ENCODE measurements at regions not wholly inside any gene's neighbourhood (a gene's known extent, or its start where the extent isn't known, plus 50 kb on each side); places are given as distances from the start of the nearest gene placed in this dataset.
"Not testable (repeated sequence)": the region's sequence is repeated elsewhere in the genome, so short reads cannot be mapped to it uniquely, and the experiment has no call there.

DNA sequence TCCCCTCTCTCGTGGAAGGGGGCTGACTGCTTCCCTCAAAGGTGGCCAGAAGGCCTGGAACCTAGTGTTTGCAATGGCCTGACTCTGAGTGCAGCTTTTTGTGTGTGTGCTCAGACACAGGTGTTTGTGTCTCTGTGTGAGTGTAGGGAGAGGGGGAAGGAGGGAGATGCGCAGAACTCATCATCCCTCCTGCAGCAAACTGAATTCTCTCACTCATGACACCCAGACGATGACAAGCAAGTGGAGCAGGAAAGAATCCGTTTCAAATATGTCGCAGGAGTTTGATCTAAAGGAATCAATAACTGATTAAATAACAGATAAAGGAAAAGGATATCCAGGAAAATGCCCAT lies 101.4 kb downstream of the TNFAIP3 start:
- in situ Hi-C loops (cut with MboI; ENCODE audit: low sequenced_read_pairs) = loop anchor here (10.0 kb wide), 1 partner anchor 264 kb away; no protein-coding TSS in a partner anchor

DNA sequence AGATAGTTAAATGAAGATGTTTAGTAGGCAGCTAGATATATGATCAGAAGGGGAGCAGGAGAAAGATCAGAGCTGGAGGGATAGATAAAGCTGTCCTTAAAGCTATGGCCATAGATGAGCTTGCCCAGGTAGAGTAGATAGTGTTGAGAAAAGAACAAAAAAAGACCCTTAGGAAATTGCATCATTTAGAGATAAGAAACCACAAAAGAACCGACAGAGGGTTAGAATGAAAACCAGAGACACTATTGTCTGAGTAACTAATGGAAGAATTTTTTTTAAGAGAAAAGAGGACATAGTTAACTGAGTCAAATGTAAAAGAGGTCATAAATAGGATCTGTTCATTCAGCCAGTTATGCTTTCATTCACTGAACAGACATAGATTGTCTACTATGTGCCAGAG lies 101.8 kb downstream of the TNFAIP3 start:
- in situ Hi-C loops (cut with MboI; ENCODE audit: low sequenced_read_pairs) = loop anchor here (10.0 kb wide), 1 partner anchor 264 kb away; no protein-coding TSS in a partner anchor

DNA sequence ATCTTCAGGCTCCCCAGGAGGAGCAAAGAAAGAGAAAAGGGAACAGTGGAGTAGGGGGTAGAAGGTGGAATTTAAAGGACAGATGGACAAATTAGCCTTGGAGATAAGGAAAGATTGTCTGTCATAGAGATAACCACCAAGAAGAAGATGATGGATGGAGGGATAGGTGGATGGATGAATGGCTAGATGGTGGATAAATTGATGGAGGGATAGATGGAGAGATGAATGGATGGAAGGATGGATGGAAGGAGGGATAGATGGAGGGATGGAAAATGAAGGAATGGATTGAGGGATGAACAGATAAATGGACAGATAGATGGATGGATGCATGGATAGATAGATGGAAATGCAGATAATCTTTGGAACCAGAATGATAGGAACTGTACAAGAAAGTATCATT lies 102.8 kb downstream of the TNFAIP3 start:
- in situ Hi-C loops (cut with MboI; ENCODE audit: low sequenced_read_pairs) = loop anchor here (10.0 kb wide), 1 partner anchor 265 kb away; no protein-coding TSS in a partner anchor

DNA sequence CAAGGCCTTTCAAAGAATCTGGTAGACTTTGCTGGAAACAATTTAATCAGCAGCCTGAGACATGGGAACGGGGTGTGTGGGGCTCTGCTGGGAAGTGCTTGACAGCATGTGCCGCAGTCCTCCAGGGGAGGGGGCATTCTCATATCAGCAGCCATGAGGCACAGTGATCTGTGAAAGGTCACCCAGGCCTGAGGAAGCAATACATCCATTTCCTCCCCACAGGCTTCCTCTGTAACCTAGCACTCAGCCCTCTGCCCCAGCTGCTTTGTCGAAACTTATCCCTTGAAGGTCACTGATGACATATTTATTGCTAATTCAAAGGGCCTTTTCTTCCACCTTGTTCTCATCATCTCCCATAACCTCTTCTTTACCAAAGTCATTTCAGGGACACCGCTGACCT lies 103.3 kb downstream of the TNFAIP3 start:
- in situ Hi-C loops (cut with MboI; ENCODE audit: low sequenced_read_pairs) = no loop called here

DNA sequence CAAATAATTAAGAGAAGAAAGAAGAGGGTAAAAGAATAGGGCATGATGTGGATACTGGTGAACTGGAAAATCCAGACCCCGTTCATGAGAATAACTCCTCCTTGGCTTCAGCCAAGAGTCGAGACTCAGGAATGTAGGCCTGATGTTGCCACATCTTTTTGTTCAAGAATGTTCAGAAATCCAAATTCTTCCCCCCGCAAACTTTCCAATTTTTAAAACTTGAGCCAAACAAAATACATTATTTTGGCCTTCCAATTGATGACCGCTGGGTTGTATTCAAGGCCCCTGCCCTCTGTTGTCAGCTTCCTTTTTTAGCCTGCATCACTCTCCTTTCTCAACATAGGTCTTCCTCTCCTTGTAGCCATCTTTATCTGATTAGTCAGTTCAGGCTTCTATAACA lies 106.1 kb downstream of the TNFAIP3 start:
- in situ Hi-C loops (cut with MboI; ENCODE audit: low sequenced_read_pairs) = no loop called here

DNA sequence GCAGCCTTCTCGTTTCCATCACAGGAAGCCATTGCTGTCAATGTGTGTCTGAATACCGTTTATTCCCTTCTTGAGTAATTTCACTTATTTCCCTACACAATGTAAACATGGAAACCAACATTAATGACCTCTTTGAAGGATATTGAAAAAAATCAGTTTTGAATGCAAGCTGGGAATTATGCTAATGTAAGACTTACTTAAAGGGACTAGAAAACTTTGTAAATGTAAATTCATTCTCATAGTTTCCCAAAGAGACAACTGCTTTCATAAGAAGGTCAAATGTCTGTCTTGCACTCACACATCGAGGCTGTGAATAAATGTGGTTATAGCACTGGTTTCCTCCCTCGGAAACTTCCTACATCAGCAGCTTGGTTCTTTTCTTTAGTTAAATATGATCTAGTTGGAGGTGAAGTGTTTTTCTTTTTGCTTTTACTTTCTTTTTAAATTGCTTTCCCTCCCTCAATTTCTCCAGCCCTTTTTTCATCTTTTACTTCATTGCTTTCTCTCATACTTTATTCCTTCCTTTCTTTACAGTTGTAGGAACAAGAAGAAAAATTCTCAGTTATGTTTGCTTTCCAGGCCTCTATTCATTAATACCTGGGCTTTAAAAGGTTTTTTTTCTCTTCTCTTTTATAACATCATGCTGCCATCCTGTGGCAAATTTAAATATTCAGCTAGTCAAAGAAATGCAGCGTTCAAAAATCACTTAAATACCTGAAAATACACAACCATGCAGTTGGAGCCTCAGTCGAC lies 108.3 kb downstream of the TNFAIP3 start:
- in situ Hi-C loops (cut with MboI; ENCODE audit: low sequenced_read_pairs) = no loop called here

DNA sequence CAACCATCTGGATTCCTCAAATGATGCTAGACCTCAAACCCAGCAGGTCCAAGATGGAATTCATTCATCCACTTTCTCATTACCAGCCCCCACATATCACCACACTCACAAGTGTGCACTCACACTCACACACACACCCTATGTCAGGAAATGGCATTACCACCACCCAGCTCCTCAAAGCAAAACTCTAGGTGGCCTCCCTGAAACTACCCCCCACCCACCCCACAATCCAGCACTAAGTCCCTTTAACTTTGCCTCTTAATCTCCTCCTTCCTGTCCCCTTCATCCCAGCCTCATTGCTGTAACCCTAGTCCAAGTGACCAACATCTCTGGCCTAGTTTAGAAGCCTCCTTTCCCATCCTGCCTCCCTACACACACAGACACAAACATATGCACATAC lies 109.4 kb downstream of the TNFAIP3 start:
- in situ Hi-C loops (cut with MboI; ENCODE audit: low sequenced_read_pairs) = no loop called here

DNA sequence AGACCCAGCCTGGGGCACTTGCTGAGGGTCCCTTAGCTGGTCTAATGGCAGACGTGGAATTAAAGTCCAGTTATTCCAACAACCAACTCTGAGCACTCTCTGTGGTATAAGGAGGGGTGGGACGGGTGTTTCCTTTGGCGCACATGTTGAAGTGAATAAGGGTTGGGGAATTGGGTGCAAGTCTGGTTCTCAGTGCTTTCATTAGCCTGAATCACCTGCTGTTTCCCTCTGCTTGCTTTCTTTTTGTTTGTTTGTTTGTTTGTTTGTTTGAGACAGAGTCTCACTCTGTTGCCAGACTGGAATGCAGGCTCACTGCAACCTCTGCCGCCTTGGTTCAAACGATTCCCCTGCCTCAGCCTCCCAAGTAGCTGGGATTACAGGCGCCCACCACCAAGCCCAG lies 110.1 kb downstream of the TNFAIP3 start:
- in situ Hi-C loops (cut with MboI; ENCODE audit: low sequenced_read_pairs) = no loop called here

DNA sequence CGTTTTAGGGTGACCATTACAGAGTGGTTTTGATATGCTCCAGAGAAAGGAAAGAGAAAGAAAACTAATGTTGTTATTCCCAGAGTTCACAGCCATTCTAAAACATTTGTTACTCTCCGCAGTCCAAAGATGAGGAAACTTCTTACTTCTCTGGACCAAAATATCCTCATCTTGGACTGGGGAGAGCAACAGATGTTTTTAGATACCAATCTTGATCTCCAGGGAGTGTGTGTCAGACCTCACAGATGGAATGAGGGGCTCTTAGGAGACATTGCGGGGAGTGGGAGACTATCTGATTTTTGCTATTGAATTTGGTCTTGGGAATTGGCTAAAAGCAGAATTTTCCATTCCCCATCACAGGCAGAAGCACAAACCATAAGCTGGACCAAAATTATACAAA lies 110.8 kb downstream of the TNFAIP3 start:
- in situ Hi-C loops (cut with MboI; ENCODE audit: low sequenced_read_pairs) = no loop called here

DNA sequence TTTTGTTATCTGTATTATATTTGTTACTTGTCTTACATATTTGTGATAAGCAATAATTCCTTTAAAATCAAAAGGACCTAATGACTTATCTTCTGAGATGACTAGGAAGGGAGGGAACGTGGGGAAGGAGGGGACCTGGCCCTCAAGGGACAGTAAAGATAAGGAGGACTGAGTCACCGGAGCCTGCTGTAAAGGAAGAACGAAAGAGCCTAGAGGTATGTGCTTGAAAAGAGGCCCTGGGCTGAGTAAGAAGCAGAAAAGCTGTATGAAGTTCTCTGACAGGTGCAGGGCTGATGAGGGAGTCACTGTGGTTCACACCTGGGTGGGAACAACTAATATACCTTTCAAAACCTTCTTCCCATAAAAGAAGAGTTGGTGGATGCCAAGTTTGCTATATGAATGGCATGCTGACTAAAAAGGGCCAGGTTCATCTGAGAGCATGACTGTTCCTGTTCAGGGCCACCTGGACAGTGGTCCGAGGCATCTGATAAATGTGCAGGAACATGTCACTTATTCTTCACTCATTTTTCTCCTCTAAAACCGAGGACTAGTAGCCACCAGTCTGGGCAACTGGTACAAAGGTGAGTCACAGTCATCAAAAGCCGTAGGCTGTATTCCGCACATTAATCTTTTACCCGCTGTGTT lies 111.3 kb downstream of the TNFAIP3 start:
- in situ Hi-C loops (cut with MboI; ENCODE audit: low sequenced_read_pairs) = no loop called here

DNA sequence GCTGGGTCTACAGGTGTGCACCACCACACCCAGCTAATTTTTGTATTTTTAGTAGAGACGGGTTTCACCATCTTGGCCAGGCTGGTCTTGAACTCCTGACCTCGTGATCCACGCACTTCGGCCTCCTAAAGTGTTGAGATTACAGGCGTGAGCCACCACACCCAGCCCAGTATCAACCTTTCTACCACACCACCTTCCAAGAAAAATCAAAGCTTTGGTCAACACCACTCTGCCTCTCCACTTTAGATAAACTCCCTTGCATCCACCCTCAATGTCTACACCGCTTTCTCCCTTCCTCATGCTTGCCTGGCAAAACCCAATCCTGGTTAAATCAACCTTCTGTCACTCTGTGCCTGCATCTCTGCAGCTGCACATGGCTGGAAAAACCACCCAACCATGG lies 112.2 kb downstream of the TNFAIP3 start:
- in situ Hi-C loops (cut with MboI; ENCODE audit: low sequenced_read_pairs) = not testable (repeated sequence)

DNA sequence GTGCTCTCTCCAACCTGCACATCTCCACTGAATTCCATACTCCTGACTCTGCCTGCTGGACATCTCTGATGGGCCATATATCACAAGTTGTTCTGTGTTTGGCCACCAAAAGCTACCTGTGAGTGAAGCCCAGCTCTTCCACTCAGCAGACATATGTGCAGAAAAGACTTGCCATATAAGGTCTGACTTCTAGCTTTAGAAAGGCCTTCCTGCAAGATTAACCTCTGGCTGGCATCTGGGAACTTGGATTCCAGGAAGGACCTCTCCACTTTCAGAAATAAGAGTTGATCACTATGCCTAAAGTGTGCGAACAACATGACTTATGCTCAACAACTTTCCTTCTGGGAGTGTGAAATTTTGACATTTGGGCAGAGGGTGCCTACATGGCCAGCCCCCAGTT lies 113.7 kb downstream of the TNFAIP3 start:
- in situ Hi-C loops (cut with MboI; ENCODE audit: low sequenced_read_pairs) = no loop called here

DNA sequence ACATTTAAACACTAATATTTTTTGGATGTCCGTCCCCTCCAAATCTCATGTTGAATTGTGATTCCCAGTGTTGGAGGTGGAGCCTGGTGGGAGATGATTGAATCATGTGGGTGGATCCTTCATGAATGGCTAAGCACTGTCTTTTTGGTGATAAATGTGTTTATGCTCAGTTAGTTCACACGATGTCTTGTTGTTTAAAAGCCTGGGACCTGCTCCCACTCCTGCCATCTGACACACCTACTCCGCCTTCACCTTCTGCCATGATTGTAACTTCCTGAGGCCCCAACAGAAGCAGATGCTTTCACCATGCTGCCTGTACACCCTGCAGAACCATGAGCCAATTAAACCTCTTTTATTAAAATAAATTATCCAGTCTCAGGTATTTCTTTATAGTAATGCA lies 114.7 kb downstream of the TNFAIP3 start:
- in situ Hi-C loops (cut with MboI; ENCODE audit: low sequenced_read_pairs) = no loop called here

DNA sequence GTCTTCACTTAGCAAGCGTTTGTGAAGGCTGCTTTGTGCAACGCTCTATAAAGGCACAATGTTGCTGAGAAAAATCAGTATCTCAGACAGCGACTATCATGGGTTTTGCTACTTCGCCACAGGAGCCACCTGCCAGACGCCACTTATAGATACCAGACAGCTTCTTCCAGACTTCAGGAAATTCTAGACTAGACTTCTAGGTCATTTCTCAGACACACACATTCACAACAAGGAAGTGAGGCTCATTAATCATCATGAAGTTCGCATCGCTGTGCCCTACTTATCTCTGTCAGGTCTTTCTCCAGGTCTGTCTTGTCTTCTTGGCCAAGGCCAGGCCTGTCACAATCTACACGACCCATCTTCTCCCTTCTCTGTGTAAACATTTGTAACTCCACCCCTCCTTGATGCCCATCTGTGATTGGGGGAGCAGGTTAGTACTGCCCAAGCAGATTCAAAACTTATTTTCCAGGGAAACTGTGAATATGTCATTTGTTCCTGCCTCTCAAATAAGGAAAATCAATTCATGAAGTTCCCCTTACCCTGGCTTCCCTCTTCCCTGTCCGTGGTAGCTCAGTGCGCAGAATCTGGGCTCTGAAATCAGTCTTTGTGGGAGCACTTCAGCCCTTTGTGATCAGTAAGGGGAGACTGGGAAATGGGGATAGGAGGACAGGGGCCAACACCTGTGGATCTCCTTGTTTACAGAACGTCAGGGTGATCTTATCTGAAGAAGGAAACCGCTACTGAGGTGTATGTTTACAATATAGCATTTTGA lies 115.5 kb downstream of the TNFAIP3 start:
- in situ Hi-C loops (cut with MboI; ENCODE audit: low sequenced_read_pairs) = no loop called here

DNA sequence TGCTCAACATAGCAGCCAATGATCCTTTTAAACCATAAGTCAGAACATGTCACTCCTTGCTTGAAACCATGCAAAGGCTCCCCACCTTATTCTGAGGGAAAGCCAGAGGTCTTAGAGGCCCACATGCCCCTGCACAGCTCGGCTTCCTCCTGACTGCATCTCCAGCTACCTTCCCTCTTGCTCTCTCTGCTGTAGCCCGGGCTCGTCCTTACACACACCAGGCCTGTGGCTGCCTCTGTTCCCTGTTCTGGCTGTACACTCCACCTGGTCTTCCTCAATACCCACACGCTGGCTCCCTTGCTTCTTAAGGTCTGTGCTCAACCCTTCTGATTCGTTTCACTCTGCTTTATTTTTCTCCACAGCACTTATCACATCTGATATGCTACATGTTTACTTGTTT lies 116.2 kb downstream of the TNFAIP3 start:
- in situ Hi-C loops (cut with MboI; ENCODE audit: low sequenced_read_pairs) = no loop called here

DNA sequence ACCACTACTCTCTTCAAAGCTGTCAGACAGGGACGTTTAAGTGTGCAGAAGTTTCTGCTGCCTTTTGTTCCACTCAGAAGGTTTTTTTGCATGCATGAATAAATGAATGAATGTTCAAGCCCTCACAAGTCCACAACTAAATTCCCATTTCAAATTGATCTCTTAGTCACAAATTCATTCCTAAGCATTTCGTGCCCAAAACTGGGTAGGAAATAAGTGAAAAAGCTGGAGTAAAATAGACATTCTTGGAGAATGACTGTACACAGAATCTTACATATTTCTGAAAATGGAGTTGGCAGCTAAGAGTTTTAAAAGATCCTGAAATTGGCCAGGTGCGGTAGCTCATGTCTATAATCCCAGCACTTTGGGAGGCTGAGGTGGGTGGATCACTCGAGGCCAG lies 117.6 kb downstream of the PERP start:
- in situ Hi-C loops (cut with MboI; ENCODE audit: low sequenced_read_pairs) = no loop called here

DNA sequence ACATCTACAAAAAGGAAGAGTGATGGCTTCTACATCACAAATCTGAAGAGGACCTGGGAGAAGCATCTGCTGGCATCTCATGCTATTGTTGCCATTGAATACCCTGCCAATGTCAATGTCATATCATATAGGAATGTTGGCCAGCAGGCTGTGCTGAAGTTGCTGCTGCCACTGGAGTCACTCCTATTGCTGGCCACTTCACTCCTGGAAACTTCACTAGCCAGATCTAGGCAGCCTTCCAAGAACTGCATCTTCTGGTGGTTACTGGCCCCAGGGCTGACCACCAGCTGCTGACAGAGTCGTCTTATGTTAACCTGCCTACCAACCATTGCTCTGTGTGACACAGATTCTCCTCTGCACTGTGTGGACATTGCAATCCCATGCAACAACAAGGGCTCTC lies 111.8 kb downstream of the PERP start:
- in situ Hi-C loops (cut with MboI; ENCODE audit: low sequenced_read_pairs) = no loop called here

DNA sequence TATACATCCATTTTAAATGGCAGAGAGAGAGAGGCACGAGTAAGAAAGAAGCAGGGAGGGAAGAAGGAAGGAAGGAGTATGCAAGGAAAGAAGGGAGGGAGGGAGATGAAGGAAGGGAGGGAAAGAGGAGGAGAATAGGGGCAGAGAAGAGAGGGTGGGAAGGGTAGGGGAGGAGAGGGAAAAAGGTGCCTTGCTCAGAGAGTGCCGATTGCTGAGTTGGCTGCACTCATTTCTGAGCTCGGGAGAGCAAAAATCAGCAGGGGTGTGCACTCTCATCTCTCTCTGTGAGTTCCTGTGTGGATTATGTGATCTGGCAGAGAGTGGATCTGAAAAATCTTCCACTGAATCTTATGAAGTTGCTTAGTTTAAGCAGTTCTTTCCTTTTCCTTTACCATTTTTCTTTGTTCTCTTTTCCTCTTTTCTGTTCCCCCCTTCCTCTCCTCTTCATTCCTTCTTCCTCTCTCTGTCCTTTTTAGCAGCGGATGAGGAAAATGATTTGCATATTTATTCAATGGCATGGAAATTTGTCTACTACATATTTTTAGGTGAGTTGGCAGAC lies 108.7 kb downstream of the PERP start:
- in situ Hi-C loops (cut with MboI; ENCODE audit: low sequenced_read_pairs) = no loop called here

DNA sequence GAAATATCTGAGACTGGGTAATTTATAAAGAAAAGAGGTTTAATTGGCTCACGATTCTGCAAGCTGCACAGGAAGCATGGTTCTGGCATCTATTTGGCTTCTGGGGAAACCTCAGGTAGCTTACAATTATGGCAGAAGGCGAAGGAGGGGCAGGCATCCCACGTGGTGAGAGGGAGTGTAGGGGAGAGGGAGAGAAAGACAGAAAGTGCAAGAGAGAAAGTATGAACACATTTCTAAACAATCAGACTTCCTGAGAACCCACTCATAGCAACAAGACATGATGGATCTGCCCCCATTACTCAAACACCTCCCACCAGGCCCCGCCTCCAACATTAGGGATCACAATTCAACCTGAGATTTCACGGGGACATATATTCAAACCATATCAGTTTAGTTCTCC lies 107.4 kb downstream of the PERP start:
- in situ Hi-C loops (cut with MboI; ENCODE audit: low sequenced_read_pairs) = no loop called here

DNA sequence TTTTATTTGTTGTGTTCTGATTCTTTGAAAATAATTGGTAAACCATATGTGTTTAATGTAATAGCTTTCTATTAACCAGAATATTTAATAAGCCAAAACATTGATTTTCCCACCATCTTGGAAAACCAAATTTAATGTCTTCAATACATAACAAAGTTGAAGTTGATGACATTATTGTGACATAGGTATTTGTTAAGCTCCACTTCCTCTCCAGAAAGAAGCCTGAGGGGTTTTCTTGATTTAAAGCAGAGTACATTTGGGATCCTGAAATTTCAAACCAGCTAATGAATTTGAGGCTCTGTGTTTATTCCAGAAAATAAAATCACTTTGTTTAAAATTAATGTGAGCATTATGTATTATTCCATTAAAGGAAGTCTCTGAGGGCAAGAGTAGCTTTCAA lies 106.3 kb downstream of the PERP start:
- in situ Hi-C loops (cut with MboI; ENCODE audit: low sequenced_read_pairs) = no loop called here

DNA sequence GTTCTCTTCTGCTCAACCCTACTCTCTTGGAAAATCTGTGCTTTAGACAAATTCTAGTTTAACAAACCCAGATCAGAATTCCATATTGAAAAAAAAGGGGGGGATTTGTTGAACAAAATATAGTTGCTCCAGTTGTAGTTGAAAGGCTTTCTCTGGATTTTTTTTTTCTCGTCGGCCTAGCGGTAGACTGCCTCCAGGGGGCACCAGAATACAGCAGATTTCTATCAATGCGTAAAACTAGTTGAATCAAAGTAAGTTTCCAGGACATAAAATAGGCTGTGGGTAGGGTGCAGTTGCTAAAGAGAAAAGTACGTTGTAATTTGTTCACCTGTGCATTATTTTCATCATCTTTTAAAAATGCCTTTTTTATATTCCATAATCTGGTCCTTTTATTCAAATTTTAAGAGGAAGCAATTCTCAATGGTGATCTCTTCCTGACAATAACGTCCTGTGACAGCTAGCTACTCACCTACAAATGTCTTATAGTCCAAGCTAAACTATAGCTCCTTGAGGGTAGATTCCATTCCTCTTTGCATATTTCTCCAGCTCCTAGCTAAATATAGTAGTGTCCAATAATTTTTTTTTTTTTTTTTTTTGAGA lies 105.4 kb downstream of the PERP start:
- in situ Hi-C loops (cut with MboI; ENCODE audit: low sequenced_read_pairs) = no loop called here
